HG02798 (cell line): ENCODE measurements at regions not wholly inside any gene's neighbourhood (a gene's known extent, or its start where the extent isn't known, plus 50 kb on each side); places are given as distances from the start of the nearest gene placed in this dataset.
"Not testable (repeated sequence)": the region's sequence is repeated elsewhere in the genome, so short reads cannot be mapped to it uniquely, and the experiment has no call there.

Source experiments
- ATAC-seq: cut with Tn5 transposase; IDR thresholded peaks from one replicate; pipeline ENCODE4 v1.9.1; 2021; ENCODE audit warnings: mild to moderate bottlenecking; ENCODE audit not compliant: unreplicated experiment, poor library complexity

GRCh38 chr7:149572920-149573319, 75.3 kb upstream of the ZNF746 start:
- not testable (repeated sequence) for ATAC-seq

DNA sequence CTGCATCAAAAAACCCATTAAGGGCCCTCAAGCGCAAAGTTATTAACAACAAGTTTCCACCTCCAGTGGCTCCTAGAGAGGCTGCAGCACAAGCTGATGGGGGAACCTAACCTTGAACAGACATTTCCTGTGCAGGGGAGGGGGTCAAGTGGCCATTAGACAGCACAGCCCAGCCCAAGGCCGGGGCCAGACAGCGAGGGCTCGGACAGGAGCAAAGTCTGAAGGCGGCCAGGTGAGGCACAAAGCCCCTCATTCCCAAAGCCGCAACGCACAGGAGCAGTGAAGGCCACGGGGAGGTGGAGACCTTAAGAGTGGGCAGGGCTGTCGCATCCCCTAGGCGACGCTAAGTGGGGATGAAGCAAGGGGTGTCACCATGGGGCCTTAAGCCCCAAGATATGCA, 73.2 kb upstream of the ZNF746 start:
- no peak for ATAC-seq

DNA sequence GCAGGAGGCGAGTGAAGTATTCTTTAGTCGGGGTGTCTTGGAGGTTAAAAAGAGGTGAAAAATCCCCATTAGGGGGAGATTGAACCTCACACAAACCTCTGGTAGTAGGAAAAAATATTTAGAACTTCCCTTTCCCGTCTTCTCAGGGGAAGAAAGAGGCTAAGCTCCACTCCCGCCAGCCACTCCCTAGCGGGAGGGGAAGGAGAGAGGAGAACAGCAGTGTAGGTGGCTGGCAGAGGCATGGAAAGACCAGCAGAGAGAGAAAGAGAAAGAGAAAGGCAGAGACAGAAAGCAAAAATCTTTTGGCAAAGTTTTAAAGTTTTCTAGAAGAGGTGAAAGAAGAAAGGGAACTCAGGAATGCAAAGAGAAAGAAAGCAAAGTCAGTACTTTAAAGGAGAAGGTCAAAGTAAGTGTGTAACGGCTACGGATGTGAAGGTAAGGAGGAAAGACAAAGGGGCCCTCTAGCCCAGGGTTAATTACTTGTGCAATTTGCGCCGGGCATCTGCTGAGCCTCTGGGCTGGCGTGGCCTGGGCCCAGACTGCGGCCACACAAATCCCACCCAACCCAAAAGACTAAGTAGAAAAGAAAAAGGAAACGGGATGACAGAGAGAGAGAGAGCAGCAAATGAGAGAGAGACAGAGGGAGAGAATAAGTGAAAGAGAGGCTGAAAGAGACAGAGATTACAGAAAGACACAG, 72.3 kb upstream of the ZNF746 start:
- ATAC-seq: no peak

GRCh38 chr7:149569025-149569725, 71.6 kb upstream of the ZNF746 start:
- no peak for ATAC-seq

DNA sequence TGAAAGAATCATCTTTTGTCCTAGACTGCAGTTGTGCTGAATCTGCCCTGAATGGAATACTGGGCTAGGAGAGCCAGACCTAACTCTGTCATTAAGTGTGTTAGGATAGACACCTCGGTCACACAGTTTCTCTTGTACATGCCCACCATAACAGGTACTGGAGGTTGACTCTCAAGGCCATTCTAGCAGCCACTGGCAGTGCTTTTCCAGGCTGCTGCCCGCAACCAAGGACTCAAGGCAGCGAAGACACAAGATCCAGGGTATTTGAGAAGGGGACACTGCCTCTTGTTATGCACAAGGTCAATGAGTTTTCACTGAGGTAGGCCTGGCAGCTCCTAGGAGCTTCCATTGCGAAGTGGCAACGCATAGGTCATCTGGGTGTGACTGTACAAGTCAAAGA, 70.6 kb upstream of the ZNF746 start:
- ATAC-seq: no peak

GRCh38 chr7:149566103-149566502, 68.5 kb upstream of the ZNF746 start:
- no peak for ATAC-seq

DNA sequence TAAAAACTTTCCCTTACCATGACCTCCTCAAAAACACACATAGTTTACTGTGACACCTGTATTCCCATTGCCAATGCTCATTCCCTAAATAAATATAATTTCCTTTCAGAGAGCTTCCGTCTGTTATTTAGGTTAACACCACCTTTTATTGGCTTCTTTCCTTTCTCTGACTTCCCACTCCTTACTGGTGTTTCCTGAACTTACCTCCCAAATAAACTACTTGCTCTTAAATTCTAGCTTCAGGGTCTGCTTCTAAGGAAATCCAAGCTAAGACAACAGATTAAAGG, 67.4 kb upstream of the ZNF746 start:
- ATAC-seq: no peak

GRCh38 chr7:149564340-149565095, 66.9 kb upstream of the ZNF746 start:
- no peak for ATAC-seq

DNA sequence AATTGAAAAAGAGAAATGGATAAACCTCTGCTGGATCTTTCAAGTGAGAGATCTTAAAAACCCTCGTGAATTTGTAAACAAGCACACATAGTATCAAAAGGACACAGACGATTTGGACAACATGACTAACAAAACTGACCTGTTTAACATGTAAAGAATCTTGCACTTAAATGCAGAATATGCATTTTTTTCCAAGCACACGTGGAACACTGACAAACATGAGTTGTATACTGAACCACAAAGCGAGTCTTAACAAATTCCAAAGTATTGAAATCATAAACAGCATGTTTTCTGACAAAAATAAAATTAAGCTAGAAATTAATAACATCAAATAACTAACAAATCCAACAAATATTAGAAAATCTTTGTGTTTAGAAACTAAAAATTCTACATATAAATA, 65.0 kb upstream of the ZNF746 start:
- ATAC-seq: no peak

- ATAC-seq: no peak
Measured at GRCh38 chr7:149561072-149561471, 63.5 kb upstream of the ZNF746 start.

- no peak for ATAC-seq
Measured at GRCh38 chr7:149559711-149560110, 62.1 kb upstream of the ZNF746 start.

GRCh38 chr7:149558149-149558861, 60.7 kb upstream of the ZNF746 start:
- ATAC-seq: no peak

DNA sequence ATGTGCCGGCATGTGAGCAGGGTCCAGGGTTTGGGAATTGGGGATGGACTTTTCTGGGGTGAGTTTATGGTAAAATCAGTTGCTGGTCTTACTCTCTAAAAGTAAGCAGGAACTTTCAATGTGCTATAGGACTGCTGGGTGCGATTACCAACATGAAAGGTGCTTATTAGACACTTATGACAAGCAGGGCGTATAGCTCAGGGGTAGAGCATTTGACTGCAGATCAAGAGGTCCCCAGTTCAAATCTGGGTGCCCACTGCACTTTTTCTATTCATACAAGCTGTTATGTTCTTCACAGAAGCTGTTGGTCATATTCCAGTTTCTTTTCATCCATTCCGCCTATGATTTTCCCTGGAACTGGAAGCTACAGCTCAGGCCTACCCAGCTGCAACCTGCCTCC, 58.9 kb upstream of the ZNF746 start:
- ATAC-seq: not testable (repeated sequence)

DNA sequence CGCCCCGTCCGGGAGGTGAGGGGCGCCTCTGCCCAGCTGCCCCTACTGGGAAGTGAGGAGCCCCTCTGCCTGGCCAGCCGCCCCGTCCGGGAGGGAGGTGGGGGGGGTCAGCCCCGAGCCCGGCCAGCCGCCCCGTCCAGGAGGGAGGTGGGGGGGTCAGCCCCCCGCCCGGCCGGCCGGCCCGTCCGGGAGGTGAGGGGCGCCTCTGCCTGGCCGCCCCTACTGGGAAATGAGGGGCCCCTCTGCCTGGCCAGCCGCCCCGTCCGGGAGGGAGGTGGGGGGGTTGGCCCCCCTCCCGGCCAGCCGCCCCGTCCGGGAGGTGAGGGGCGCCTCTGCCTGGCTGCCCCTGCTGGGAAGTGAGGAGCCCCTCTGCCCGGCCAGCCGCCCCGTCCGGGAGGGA, 57.2 kb upstream of the ZNF746 start:
- ATAC-seq: not testable (repeated sequence)

DNA sequence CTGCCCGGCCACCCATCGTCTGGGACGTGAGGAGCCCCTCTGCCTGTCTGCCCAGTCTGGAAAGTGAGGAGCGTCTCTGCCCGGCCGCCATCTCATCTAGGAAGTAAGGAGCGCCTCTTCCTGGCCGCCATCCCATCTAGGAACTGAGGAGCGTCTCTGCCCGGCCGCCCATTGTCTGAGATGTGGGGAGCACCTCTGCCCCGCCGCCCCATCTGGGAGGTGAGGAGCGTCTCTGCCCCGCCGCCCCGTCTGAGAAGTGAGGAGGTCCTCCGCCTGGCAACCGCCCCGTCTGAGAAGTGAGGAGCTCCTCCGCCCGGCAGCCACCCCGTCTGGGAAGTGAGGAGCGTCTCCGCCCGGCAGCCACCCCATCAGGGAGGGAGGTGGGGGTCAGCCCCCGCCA, 56.4 kb upstream of the ZNF746 start:
- ATAC-seq: not testable (repeated sequence)

GRCh38 chr7:149552799-149553198, 55.2 kb upstream of the ZNF746 start:
- ATAC-seq: no peak
